Peyer's patch (tissue), 4 donors: ENCODE measurements at regions not wholly inside any gene's neighbourhood (a gene's known extent, or its start where the extent isn't known, plus 50 kb on each side); places are given as distances from the start of the nearest gene placed in this dataset.

Experiments
- DNase-seq, 3 donors: peaks; one replicate each; pipeline ENCODE4 v3.0.0-alpha.2; 2017 to 2019
- H3K27ac ChIP-seq, 4 donors: fragments of 200-600 bp; sonication (generic); one replicate each; pipeline ENCODE4 v1.5.1; 2016 to 2019
- H3K27me3 ChIP-seq, 2 donors: fragments of 200-600 bp; sonication (generic); one replicate each; pipeline ENCODE4 v1.5.1; 2019
- H3K36me3 ChIP-seq, 3 donors: fragments of 200-600 bp; sonication (generic); one replicate each; pipeline ENCODE4 v1.5.1; 2016 to 2019
- H3K4me1 ChIP-seq, 4 donors: fragments of 200-600 bp; sonication (generic); one replicate each; pipeline ENCODE4 v1.5.1; 2016 to 2019
- H3K4me3 ChIP-seq, 4 donors: fragments of 200-600 bp; sonication (generic); 1 replicate in 3 of 4; 2 replicates in 1 of 4; pipeline ENCODE4 v1.5.1; 2016 to 2019; ENCODE audit warnings: mild to moderate bottlenecking in 1 of 4
- H3K9me3 ChIP-seq, 4 donors: fragments of 200-600 bp; sonication (generic); one replicate each; pipeline ENCODE4 v1.5.1; 2016 to 2019; ENCODE audit warnings: mild to moderate bottlenecking in 1 of 4
- CTCF ChIP-seq, 6 experiments: fragments of 450-650 bp in 4 of 6; fragments of 200-600 bp in 2 of 6; sonication (generic) in 1 of 6; IDR thresholded peaks; one replicate each; pipeline ENCODE4 v1.5.1; 2017 to 2019; ENCODE audit warnings: antibody characterized with exemption in 6 of 6, mild to moderate bottlenecking in 3 of 6, moderate library complexity in 1 of 6
- POLR2A ChIP-seq, 2 donors: fragments of 450-650 bp; IDR thresholded peaks; one replicate each; pipeline ENCODE4 v1.5.1; 2017; ENCODE audit warnings: antibody characterized with exemption in 2 of 2, mild to moderate bottlenecking in 2 of 2, moderate library complexity in 2 of 2

- no peak for DNase-seq
- TF ChIP-seq CTCF (IDR thresholded peaks at IDR 0.05), result no peak
- TF ChIP-seq POLR2A (IDR thresholded peaks at IDR 0.05), result no peak
Observed at GRCh38 chr5:174325961-174326360, 280.5 kb downstream of the NSG2 start.

GRCh38 chr5:174326372-174326771, 280.9 kb downstream of the NSG2 start:
- no peaks in the 10 kb centered on the region for H3K9me3 ChIP-seq
- no peaks in the 10 kb centered on the region for H3K4me1 ChIP-seq
- no peaks in the 10 kb centered on the region for H3K27me3 ChIP-seq
- TF ChIP-seq CTCF (IDR thresholded peaks at IDR 0.05) (no peak), POLR2A (IDR thresholded peaks at IDR 0.05) (no peak)
- H3K36me3 ChIP-seq, result no peaks in the 10 kb centered on the region
- no peak overlapping the region for H3K27ac ChIP-seq
- DNase-seq, result no peak
- H3K4me3 ChIP-seq, result no peak overlapping the region

More at GRCh38 chr5:174325961-174326360, 280.5 kb downstream of the NSG2 start:
- H3K36me3 ChIP-seq, result no peaks in the 10 kb centered on the region
- H3K4me3 ChIP-seq, result no peak overlapping the region
- H3K27ac ChIP-seq, result no peak overlapping the region
- no peaks in the 10 kb centered on the region for H3K9me3 ChIP-seq
- no peaks in the 10 kb centered on the region for H3K4me1 ChIP-seq
- no peaks in the 10 kb centered on the region for H3K27me3 ChIP-seq

GRCh38 chr5:174327317-174327864, 281.9 kb downstream of the NSG2 start:
- Histone ChIP-seq H3K9me3 (no peaks in the 10 kb centered on the region), H3K4me3 (no peak overlapping the region), H3K4me1 (no peaks in the 10 kb centered on the region), H3K27ac (no peak overlapping the region), H3K27me3 (no peaks in the 10 kb centered on the region), H3K36me3 (no peaks in the 10 kb centered on the region)
- TF ChIP-seq CTCF (IDR thresholded peaks at IDR 0.05) (peak in 4 of 6 experiments; percentile 41 to 79 (median 70)), POLR2A (IDR thresholded peaks at IDR 0.05) (no peak)
- peak in 2 of 3 donors; percentile 67 to 83 for DNase-seq

- no peak for TF ChIP-seq POLR2A (IDR thresholded peaks at IDR 0.05)
- H3K9me3 ChIP-seq, result no peaks in the 10 kb centered on the region
- no peaks in the 10 kb centered on the region for H3K36me3 ChIP-seq
- no peak overlapping the region for H3K27ac ChIP-seq
- no peak overlapping the region for H3K4me3 ChIP-seq
- no peaks in the 10 kb centered on the region for H3K4me1 ChIP-seq
- no peak for DNase-seq
- H3K27me3 ChIP-seq, result no peaks in the 10 kb centered on the region
Observed at GRCh38 chr5:174327896-174328295, 282.4 kb downstream of the NSG2 start.

GRCh38 chr5:174328631-174329299, 283.3 kb downstream of the NSG2 start:
- no peaks in the 10 kb centered on the region for H3K36me3 ChIP-seq
- DNase-seq, result no peak
- H3K27ac ChIP-seq, result no peak overlapping the region
- no peak for TF ChIP-seq CTCF (IDR thresholded peaks at IDR 0.05)
- TF ChIP-seq POLR2A (IDR thresholded peaks at IDR 0.05), result no peak
- H3K9me3 ChIP-seq, result no peaks in the 10 kb centered on the region
- no peak overlapping the region for H3K4me3 ChIP-seq
- H3K27me3 ChIP-seq, result no peaks in the 10 kb centered on the region
- no peaks in the 10 kb centered on the region for H3K4me1 ChIP-seq

- Histone ChIP-seq H3K4me1 (no peaks in the 10 kb centered on the region), H3K36me3 (no peaks in the 10 kb centered on the region), H3K27ac (no peak overlapping the region), H3K27me3 (no peaks in the 10 kb centered on the region), H3K4me3 (no peak overlapping the region), H3K9me3 (no peaks in the 10 kb centered on the region)
- TF ChIP-seq CTCF (IDR thresholded peaks at IDR 0.05) (no peak), POLR2A (IDR thresholded peaks at IDR 0.05) (no peak)
- DNase-seq, result no peak
Observed at GRCh38 chr5:174329738-174330137, 284.2 kb downstream of the NSG2 start.
